Right lobe of liver (tissue), 4 donors: ENCODE measurements at regions not wholly inside any gene's neighbourhood (a gene's known extent, or its start where the extent isn't known, plus 50 kb on each side); places are given as distances from the start of the nearest gene placed in this dataset.

Experiments
- CTCF ChIP-seq, 4 donors: fragments of 200-600 bp in 3 of 4; fragments of 450-650 bp in 1 of 4; IDR thresholded peaks; one replicate each; pipeline versions ENCODE4 v1.5.1 to v1.8.0; 2016 to 2022; ENCODE audit warnings: antibody characterized with exemption in 4 of 4, mild to moderate bottlenecking in 2 of 4
- POLR2A ChIP-seq: fragments of 450-650 bp; IDR thresholded peaks from one replicate; pipeline ENCODE4 v1.6.1; 2017; ENCODE audit warnings: antibody characterized with exemption, mild to moderate bottlenecking
- donor health status: DM: no; HTN: no; CAD: no.
- donor health status: DM: no; HTN: no; CAD: no.
- donor health status: DM: no; HTN: yes; CAD: no.

- TF ChIP-seq POLR2A (no peak), CTCF (IDR thresholded peaks at IDR 0.05) (no peak)
Measured at GRCh38 chr5:82359272-82359671, 81.1 kb upstream of the RPS23 start.
